ENCODE measurements at regions not wholly inside any gene's neighbourhood (a gene's known extent, or its start where the extent isn't known, plus 50 kb on each side); places are given as distances from the start of the nearest gene placed in this dataset.

DNA sequence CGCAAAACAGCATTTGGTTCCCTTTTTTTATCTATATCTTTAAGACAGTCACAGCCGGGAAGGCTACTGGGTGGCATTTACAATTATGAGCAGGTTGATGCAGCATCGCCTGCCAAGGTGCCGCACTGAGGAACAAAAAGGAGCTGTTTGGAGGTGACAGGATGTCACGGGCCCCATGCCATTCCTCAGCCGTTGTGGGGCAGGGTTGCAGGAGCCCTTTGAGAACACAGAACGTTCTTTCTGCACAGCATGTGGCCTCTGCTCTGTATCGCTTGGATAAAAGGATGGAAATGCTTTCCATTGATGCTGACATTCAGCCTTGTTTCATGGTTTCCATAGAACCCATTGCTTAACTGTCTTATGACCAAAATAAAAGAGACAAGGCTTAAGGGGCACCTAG lies 141.9 kb upstream of the CDH5 start:
- TF ChIP-seq, protein P1, sequence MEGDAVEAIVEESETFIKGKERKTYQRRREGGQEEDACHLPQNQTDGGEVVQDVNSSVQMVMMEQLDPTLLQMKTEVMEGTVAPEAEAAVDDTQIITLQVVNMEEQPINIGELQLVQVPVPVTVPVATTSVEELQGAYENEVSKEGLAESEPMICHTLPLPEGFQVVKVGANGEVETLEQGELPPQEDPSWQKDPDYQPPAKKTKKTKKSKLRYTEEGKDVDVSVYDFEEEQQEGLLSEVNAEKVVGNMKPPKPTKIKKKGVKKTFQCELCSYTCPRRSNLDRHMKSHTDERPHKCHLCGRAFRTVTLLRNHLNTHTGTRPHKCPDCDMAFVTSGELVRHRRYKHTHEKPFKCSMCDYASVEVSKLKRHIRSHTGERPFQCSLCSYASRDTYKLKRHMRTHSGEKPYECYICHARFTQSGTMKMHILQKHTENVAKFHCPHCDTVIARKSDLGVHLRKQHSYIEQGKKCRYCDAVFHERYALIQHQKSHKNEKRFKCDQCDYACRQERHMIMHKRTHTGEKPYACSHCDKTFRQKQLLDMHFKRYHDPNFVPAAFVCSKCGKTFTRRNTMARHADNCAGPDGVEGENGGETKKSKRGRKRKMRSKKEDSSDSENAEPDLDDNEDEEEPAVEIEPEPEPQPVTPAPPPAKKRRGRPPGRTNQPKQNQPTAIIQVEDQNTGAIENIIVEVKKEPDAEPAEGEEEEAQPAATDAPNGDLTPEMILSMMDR (IDR thresholded peaks at IDR 0.05; ENCODE audit: insufficient read depth, low read length), result no peak
- H3K4me3 ChIP-seq (ENCODE audit: low read depth, low read length), result no peak overlapping the region
- no peak for DNase-seq (ENCODE audit: low read depth)

DNA sequence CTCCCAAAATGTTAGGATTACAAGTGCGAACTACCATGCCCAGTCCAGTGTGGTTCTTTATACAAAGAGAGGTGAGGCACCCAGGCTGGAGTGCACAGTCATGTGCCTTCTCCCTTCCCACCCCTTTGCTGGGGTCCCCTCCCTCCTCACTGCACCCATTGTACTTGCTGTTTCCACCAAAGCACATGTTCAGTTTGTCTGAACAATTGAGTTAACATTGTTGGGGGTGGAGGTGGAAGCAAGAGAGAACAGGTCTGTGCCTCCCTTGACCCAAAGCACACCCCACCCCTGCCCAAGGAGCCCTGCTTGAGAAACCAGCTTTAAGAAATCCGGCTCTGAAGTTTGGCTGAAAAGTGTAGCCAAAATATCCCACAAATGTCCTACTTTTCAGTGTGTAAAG lies 142.3 kb upstream of the CDH5 start:
- H3K4me3 ChIP-seq (ENCODE audit: low read depth, low read length), result no peak overlapping the region
- TF ChIP-seq, protein P1 (IDR thresholded peaks at IDR 0.05; ENCODE audit: insufficient read depth, low read length), result no peak
- no peak for DNase-seq (ENCODE audit: low read depth)

DNA sequence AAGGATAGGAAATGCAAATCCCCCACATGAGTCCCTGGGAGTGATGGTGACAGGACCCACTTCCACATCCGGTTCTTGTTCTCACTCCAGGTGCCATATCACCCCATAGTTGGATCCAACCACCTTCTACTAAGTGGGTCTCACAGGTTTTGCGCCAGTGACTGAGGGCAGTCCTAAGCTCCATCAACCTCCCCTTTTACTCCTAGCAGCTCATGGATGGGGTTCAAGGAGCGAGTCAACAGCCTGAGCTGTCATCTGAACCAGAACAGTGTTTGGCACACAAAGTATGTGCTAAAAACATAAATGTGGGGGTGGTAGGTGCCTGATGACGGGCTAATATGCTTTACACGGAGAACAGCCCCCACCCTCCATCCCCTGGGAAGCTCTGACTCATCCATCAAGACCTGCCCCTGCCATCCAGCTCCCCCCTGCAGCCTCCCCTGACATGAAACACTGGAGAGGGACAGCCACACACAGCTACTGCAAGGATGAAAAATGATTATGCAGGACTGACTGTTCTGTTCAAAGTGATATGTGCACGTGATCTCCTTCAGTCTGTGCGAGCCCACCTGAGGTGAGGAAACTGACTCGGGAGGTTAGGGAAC lies 143.2 kb upstream of the CDH5 start:
- TF ChIP-seq, protein P1 (IDR thresholded peaks at IDR 0.05; ENCODE audit: insufficient read depth, low read length), result no peak
- no peak overlapping the region for H3K4me3 ChIP-seq (ENCODE audit: low read depth, low read length)
- peak; percentile 80 for DNase-seq (ENCODE audit: low read depth)

GRCh38 chr16:66222756-66223155 lies 143.7 kb upstream of the CDH5 start:
- no peak for DNase-seq (ENCODE audit: low read depth)
- TF ChIP-seq, protein P1 (IDR thresholded peaks at IDR 0.05; ENCODE audit: insufficient read depth, low read length), result no peak
- no peak overlapping the region for H3K4me3 ChIP-seq (ENCODE audit: low read depth, low read length)

GRCh38 chr16:66220702-66221101 lies 145.8 kb upstream of the CDH5 start:
- no peak for DNase-seq (ENCODE audit: low read depth)
- TF ChIP-seq, protein P1 (IDR thresholded peaks at IDR 0.05; ENCODE audit: insufficient read depth, low read length), result no peak
- no peak overlapping the region for H3K4me3 ChIP-seq (ENCODE audit: low read depth, low read length)

DNA sequence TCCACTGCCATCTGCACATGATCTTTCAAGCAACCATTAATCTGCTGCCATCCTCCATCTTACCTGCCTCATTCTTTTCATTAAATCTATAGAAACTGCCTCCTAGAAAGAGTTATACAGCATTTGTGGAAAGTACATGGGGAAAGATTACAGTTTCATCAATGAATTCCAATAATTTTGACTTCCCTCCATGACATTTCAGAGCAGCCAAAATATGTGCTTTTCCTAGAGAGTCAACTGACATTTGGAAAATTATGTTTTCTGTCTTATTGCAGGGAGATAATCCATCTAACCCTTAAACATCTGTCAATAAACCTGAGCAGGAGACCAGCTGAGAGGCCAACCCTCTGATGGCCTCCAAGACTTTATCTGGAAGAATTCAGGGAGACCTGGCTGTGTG lies 147.0 kb upstream of the CDH5 start:
- no peak for DNase-seq (ENCODE audit: low read depth)
- TF ChIP-seq, protein P1 (IDR thresholded peaks at IDR 0.05; ENCODE audit: insufficient read depth, low read length), result no peak
- H3K4me3 ChIP-seq (ENCODE audit: low read depth, low read length), result no peak overlapping the region

GRCh38 chr16:66212428-66212827 lies 154.1 kb upstream of the CDH5 start:
- H3K4me3 ChIP-seq (ENCODE audit: low read depth, low read length), result no peak overlapping the region
- TF ChIP-seq, protein P1 (IDR thresholded peaks at IDR 0.05; ENCODE audit: insufficient read depth, low read length), result no peak
- no peak for DNase-seq (ENCODE audit: low read depth)

Data from fibroblast of the aortic adventitia (primary cell).